Liver (tissue), 8 donors: ENCODE measurements at regions not wholly inside any gene's neighbourhood (a gene's known extent, or its start where the extent isn't known, plus 50 kb on each side); places are given as distances from the start of the nearest gene placed in this dataset.

Source experiments
- DNase-seq: peaks from one replicate; pipeline ENCODE4 v3.0.0-alpha.2; 2017; ENCODE audit warnings: low spot score
- H3K27ac ChIP-seq, 2 donors: one replicate each; pipeline ENCODE4 v1.7.0; 2013; ENCODE audit warnings: inconsistent platforms in 2 of 2, low read length in 2 of 2, control low read depth in 1 of 2, low read depth in 1 of 2, mild to moderate bottlenecking in 1 of 2
- H3K27me3 ChIP-seq, 4 donors: one replicate each; pipeline versions ENCODE4 v1.6.1 to v1.7.0; 2013; ENCODE audit warnings: low read length in 3 of 4, inconsistent platforms in 1 of 4, mild to moderate bottlenecking in 1 of 4, moderate library complexity in 1 of 4; ENCODE audit not compliant: control insufficient read depth in 4 of 4, insufficient read depth in 4 of 4
- H3K36me3 ChIP-seq, 4 donors: one replicate each; pipeline versions ENCODE4 v1.6.1 to v1.7.0; 2013; ENCODE audit warnings: low read length in 3 of 4, mild to moderate bottlenecking in 3 of 4, low read depth in 1 of 4, moderate library complexity in 1 of 4; ENCODE audit not compliant: control insufficient read depth in 4 of 4, insufficient read depth in 3 of 4
- H3K4me1 ChIP-seq, 4 donors: one replicate each; pipeline versions ENCODE4 v1.6.1 to v1.7.0; 2013; ENCODE audit warnings: low read length in 3 of 4, mild to moderate bottlenecking in 3 of 4, moderate library complexity in 1 of 4; ENCODE audit not compliant: control insufficient read depth in 4 of 4, insufficient read depth in 4 of 4
- H3K4me3 ChIP-seq, 3 donors: one replicate each; pipeline versions ENCODE4 v1.6.1 to v1.7.0; 2013; ENCODE audit warnings: low read length in 3 of 3, control low read depth in 1 of 3, low read depth in 1 of 3, mild to moderate bottlenecking in 1 of 3
- H3K9ac ChIP-seq, 2 donors: one replicate each; pipeline ENCODE4 v1.7.0; 2013; ENCODE audit warnings: low read length in 2 of 2, mild to moderate bottlenecking in 2 of 2, moderate library complexity in 2 of 2, control low read depth in 1 of 2, low read depth in 1 of 2
- H3K9me3 ChIP-seq, 4 donors: one replicate each; pipeline versions ENCODE4 v1.6.1 to v1.7.0; 2013; ENCODE audit warnings: low read length in 3 of 4; ENCODE audit not compliant: control insufficient read depth in 4 of 4
- EGR1 ChIP-seq, 2 donors: IDR thresholded peaks; 2 replicates each; pipeline ENCODE4 v1.6.1; 2016 to 2018; ENCODE audit warnings: antibody characterized with exemption in 2 of 2, low read depth in 2 of 2
- FOXA1 ChIP-seq: IDR thresholded peaks from 2 replicates; pipeline ENCODE4 v1.6.1; 2016; ENCODE audit warnings: antibody characterized with exemption
- FOXA2 ChIP-seq: IDR thresholded peaks from 2 replicates; pipeline ENCODE4 v1.6.1; 2016; ENCODE audit warnings: antibody characterized with exemption
- GABPA ChIP-seq, 2 donors: IDR thresholded peaks in 1 of 2; conservative IDR thresholded peaks in 1 of 2; 2 replicates each; pipeline ENCODE4 v1.6.1; 2016; ENCODE audit warnings: antibody characterized with exemption in 2 of 2, mild to moderate bottlenecking in 1 of 2, moderate library complexity in 1 of 2
- HNF4A ChIP-seq, 2 donors: conservative IDR thresholded peaks; 2 replicates each; pipeline ENCODE4 v1.6.1; 2016; ENCODE audit warnings: antibody characterized with exemption in 2 of 2, mild to moderate bottlenecking in 2 of 2
- HNF4G ChIP-seq: IDR thresholded peaks from 2 replicates; pipeline ENCODE4 v1.6.1; 2016; ENCODE audit warnings: antibody characterized with exemption
- JUND ChIP-seq, 2 donors: IDR thresholded peaks; 2 replicates each; pipeline ENCODE4 v1.6.1; 2016; ENCODE audit warnings: antibody characterized with exemption in 2 of 2
- NR2F2 ChIP-seq: IDR thresholded peaks from 2 replicates; pipeline ENCODE4 v1.6.1; 2016; ENCODE audit warnings: antibody characterized with exemption
- RAD21 ChIP-seq, 2 donors: IDR thresholded peaks; 2 replicates each; pipeline ENCODE4 v1.6.1; 2016; ENCODE audit warnings: antibody characterized with exemption in 2 of 2, mild to moderate bottlenecking in 2 of 2
- RXRA ChIP-seq, 2 donors: IDR thresholded peaks; 2 replicates each; pipeline ENCODE4 v1.6.1; 2017 to 2018; ENCODE audit warnings: antibody characterized with exemption in 2 of 2, mild to moderate bottlenecking in 1 of 2
- SP1 ChIP-seq: IDR thresholded peaks from 2 replicates; pipeline ENCODE4 v1.6.1; 2018; ENCODE audit warnings: antibody characterized with exemption, mild to moderate bottlenecking
- TAF1 ChIP-seq: conservative IDR thresholded peaks from 2 replicates; pipeline ENCODE4 v1.6.1; 2016; ENCODE audit warnings: antibody characterized with exemption, mild to moderate bottlenecking
- YY1 ChIP-seq: IDR thresholded peaks from 2 replicates; pipeline ENCODE4 v1.6.1; 2016; ENCODE audit warnings: antibody characterized with exemption, mild to moderate bottlenecking
- WGBS: extraction: QIAGEN DNeasy Blood & Tissue Kit; methylation state at CpG from one replicate; pipeline ENCODE4 v1.1.7; 2013; 5-methylcytosine and 5-hydroxymethylcytosine counted together
- TF ChIP-seq, protein P1 (sequence below): IDR thresholded peaks from 2 replicates; pipeline ENCODE4 v1.6.1; 2016; ENCODE audit warnings: antibody characterized with exemption
- TF ChIP-seq, protein P2 (sequence below): IDR thresholded peaks from 2 replicates; pipeline ENCODE4 v1.6.1; 2016; ENCODE audit warnings: antibody characterized with exemption
- TF ChIP-seq, protein P3 (sequence below): fragments of 150-350 bp; IDR thresholded peaks from 2 replicates; pipeline ENCODE4 v1.5.1; 2017; ENCODE audit warnings: improper control_type of control experiment, low read depth, low read length; ENCODE audit not compliant: missing input control
- TF ChIP-seq, protein P4 (sequence below): IDR thresholded peaks from 2 replicates; pipeline ENCODE4 v1.6.1; 2016; ENCODE audit warnings: antibody characterized with exemption
- TF ChIP-seq, protein P5 (sequence below): IDR thresholded peaks from 2 replicates; pipeline ENCODE4 v1.6.1; 2016; ENCODE audit warnings: antibody characterized with exemption, mild to moderate bottlenecking
- donor health status: healthy.
- donor health status: healthy.
- donor health status: healthy.
- donor health status: healthy.
- donor health status: healthy.

DNA sequence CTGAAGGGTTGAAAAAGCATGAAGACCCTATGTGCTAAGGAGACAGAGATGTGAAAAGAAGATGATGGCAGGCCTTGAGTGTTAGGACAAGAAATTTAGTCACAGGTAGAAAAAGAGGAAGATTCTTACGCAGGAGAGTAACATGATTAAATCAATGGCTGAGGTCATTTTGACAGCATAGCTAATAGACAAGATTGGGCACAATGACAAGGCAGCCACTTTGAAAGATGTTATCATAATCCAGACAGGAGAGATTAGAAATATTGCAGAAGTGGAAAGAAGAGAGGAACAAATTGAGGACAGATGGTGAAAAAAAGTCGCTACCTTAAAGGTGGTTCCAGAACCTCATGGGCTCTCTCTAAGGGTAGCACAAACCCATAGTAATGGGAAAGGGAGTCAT lies 228.8 kb upstream of the DDHD1 start:
- Histone ChIP-seq H3K9me3 (no peaks in the 10 kb centered on the region), H3K4me3 (no peak overlapping the region), H3K36me3 (no peaks in the 10 kb centered on the region), H3K27me3 (no peaks in the 10 kb centered on the region), H3K27ac (no peak overlapping the region), H3K4me1 (no peaks in the 10 kb centered on the region), H3K9ac (no peak overlapping the region)
- DNase-seq = no peak
- TF ChIP-seq FOXA2 (no peak), JUND (IDR thresholded peaks at IDR 0.05) (no peak), GABPA (IDR thresholded peaks at IDR 0.05 in 1 of 2, conservative IDR thresholded peaks at IDR 0.05 in 1 of 2) (no peak), YY1 (no peak), NR2F2 (no peak), RAD21 (IDR thresholded peaks at IDR 0.05) (no peak), EGR1 (IDR thresholded peaks at IDR 0.05; ENCODE audit: low read depth in 2 of 2) (no peak), TAF1 (no peak), FOXA1 (no peak)
- TF ChIP-seq, protein P1, sequence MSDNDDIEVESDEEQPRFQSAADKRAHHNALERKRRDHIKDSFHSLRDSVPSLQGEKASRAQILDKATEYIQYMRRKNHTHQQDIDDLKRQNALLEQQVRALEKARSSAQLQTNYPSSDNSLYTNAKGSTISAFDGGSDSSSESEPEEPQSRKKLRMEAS = no peak
- TF ChIP-seq, protein P2, sequence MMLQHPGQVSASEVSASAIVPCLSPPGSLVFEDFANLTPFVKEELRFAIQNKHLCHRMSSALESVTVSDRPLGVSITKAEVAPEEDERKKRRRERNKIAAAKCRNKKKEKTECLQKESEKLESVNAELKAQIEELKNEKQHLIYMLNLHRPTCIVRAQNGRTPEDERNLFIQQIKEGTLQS = no peak
- TF ChIP-seq, protein P3, sequence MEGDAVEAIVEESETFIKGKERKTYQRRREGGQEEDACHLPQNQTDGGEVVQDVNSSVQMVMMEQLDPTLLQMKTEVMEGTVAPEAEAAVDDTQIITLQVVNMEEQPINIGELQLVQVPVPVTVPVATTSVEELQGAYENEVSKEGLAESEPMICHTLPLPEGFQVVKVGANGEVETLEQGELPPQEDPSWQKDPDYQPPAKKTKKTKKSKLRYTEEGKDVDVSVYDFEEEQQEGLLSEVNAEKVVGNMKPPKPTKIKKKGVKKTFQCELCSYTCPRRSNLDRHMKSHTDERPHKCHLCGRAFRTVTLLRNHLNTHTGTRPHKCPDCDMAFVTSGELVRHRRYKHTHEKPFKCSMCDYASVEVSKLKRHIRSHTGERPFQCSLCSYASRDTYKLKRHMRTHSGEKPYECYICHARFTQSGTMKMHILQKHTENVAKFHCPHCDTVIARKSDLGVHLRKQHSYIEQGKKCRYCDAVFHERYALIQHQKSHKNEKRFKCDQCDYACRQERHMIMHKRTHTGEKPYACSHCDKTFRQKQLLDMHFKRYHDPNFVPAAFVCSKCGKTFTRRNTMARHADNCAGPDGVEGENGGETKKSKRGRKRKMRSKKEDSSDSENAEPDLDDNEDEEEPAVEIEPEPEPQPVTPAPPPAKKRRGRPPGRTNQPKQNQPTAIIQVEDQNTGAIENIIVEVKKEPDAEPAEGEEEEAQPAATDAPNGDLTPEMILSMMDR = no peak
- TF ChIP-seq, protein P4, sequence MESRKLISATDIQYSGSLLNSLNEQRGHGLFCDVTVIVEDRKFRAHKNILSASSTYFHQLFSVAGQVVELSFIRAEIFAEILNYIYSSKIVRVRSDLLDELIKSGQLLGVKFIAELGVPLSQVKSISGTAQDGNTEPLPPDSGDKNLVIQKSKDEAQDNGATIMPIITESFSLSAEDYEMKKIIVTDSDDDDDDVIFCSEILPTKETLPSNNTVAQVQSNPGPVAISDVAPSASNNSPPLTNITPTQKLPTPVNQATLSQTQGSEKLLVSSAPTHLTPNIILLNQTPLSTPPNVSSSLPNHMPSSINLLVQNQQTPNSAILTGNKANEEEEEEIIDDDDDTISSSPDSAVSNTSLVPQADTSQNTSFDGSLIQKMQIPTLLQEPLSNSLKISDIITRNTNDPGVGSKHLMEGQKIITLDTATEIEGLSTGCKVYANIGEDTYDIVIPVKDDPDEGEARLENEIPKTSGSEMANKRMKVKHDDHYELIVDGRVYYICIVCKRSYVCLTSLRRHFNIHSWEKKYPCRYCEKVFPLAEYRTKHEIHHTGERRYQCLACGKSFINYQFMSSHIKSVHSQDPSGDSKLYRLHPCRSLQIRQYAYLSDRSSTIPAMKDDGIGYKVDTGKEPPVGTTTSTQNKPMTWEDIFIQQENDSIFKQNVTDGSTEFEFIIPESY = no peak
- WGBS = 96% methylated on average over 2 of the region's 2 CpGs

DNA sequence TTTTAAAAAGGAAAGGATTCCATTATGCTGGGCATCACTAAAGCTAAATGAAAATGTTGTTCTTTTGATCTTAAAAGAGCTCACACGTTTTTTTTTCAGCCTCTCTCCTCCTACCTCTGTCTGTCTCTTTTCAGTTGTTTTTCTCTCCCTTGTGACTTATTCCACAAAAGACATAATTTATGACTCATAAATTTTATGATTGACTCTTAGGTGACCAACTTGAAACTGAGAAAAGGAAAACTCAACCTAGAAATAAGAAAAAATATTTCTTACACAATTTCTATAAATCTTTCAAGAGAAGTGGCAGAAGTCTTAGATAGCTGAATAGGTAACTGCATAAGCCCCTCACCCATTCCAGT lies 227.7 kb upstream of the DDHD1 start:
- H3K36me3 ChIP-seq = no peaks in the 10 kb centered on the region
- H3K27ac ChIP-seq = no peak overlapping the region
- TF ChIP-seq, protein P5, sequence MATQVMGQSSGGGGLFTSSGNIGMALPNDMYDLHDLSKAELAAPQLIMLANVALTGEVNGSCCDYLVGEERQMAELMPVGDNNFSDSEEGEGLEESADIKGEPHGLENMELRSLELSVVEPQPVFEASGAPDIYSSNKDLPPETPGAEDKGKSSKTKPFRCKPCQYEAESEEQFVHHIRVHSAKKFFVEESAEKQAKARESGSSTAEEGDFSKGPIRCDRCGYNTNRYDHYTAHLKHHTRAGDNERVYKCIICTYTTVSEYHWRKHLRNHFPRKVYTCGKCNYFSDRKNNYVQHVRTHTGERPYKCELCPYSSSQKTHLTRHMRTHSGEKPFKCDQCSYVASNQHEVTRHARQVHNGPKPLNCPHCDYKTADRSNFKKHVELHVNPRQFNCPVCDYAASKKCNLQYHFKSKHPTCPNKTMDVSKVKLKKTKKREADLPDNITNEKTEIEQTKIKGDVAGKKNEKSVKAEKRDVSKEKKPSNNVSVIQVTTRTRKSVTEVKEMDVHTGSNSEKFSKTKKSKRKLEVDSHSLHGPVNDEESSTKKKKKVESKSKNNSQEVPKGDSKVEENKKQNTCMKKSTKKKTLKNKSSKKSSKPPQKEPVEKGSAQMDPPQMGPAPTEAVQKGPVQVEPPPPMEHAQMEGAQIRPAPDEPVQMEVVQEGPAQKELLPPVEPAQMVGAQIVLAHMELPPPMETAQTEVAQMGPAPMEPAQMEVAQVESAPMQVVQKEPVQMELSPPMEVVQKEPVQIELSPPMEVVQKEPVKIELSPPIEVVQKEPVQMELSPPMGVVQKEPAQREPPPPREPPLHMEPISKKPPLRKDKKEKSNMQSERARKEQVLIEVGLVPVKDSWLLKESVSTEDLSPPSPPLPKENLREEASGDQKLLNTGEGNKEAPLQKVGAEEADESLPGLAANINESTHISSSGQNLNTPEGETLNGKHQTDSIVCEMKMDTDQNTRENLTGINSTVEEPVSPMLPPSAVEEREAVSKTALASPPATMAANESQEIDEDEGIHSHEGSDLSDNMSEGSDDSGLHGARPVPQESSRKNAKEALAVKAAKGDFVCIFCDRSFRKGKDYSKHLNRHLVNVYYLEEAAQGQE = no peak
- TF ChIP-seq RXRA (IDR thresholded peaks at IDR 0.05) = no peak
- TF ChIP-seq TAF1 = no peak
- TF ChIP-seq, protein P4 = no peak
- no peak for TF ChIP-seq JUND (IDR thresholded peaks at IDR 0.05)
- TF ChIP-seq HNF4A (conservative IDR thresholded peaks at IDR 0.05) = no peak
- TF ChIP-seq FOXA2 = no peak
- TF ChIP-seq EGR1 (IDR thresholded peaks at IDR 0.05; ENCODE audit: low read depth in 2 of 2) = no peak
- TF ChIP-seq, protein P3 = no peak
- TF ChIP-seq, protein P1 = no peak
- TF ChIP-seq NR2F2 = no peak
- no peak for TF ChIP-seq GABPA (IDR thresholded peaks at IDR 0.05 in 1 of 2, conservative IDR thresholded peaks at IDR 0.05 in 1 of 2)
- no peak for TF ChIP-seq SP1
- no peak for TF ChIP-seq RAD21 (IDR thresholded peaks at IDR 0.05)
- TF ChIP-seq, protein P2 = no peak
- no peak for TF ChIP-seq YY1
- TF ChIP-seq HNF4G = no peak
- TF ChIP-seq FOXA1 = no peak
- H3K4me3 ChIP-seq = no peak overlapping the region
- WGBS = 28% methylated on average over 1 of the region's 1 CpG
- no peaks in the 10 kb centered on the region for H3K9me3 ChIP-seq
- no peaks in the 10 kb centered on the region for H3K4me1 ChIP-seq
- DNase-seq = no peak
- H3K9ac ChIP-seq = no peak overlapping the region
- H3K27me3 ChIP-seq = no peaks in the 10 kb centered on the region
